K562 (cell line): ENCODE measurements at regions not wholly inside any gene's neighbourhood (a gene's known extent, or its start where the extent isn't known, plus 50 kb on each side); places are given as distances from the start of the nearest gene placed in this dataset.

Experiments
- ATAC-seq: fragments of 200-7000 bp; cut with Tn5 transposase; 3 replicates; pipeline ENCODE4 v1.9.1; 2020; ENCODE audit warnings: moderate library complexity
- BruUV-seq: library from RNA; stranded (reverse); fragments of 400-500 nt; replicated peaks from 2 replicates; lab custom pipeline; 2021; lab: Mats Ljungman, UMichigan
- CTCF ChIA-PET: fragments of 300-600 bp; formaldehyde crosslinking; extraction: SDS; loops from one replicate; lab custom pipeline; 2021; ENCODE audit warnings: low intra/inter-chr PET ratio; lab: Yijun Ruan, JAX
- POLR2A ChIA-PET: fragments of 300-600, 350-650 bp; sonication (Branson Sonifier 250); formaldehyde crosslinking; extraction: SDS; loops from one replicate; lab custom pipeline; 2021; ENCODE audit warnings: antibody characterized with exemption, inconsistent platforms; lab: Yijun Ruan, JAX
- DNase-seq, 4 experiments: peaks; one replicate each; pipeline versions ENCODE4 v3.0.0 to v3.0.0-alpha.2; 2011 to 2018; ENCODE audit warnings: low spot score in 3 of 4, mixed read lengths in 3 of 4; ENCODE audit errors: extremely low read depth in 1 of 4
- FAIRE-seq: peaks from 2 replicates; lab custom pipeline; 2011; peaks lifted over from hg19 to GRCh38; lab: Jason Lieb, UNC
- H2AFZ ChIP-seq: 2 replicates; pipeline ENCODE4 v1.6.0; 2011; ENCODE audit warnings: low read depth, low read length, control low read depth, inconsistent platforms
- H3K27ac ChIP-seq: fragments of 200-600 bp; 3 replicates; pipeline ENCODE4 v1.8.0; 2011; ENCODE audit warnings: low read depth, mild to moderate bottlenecking, control low read depth, inconsistent platforms, low read length, moderate library complexity, mixed read lengths; ENCODE audit errors: extremely low read depth
- H3K27me3 ChIP-seq, 2 experiments: fragments of 300-600 bp in 1 of 2; 2 replicates in 1 of 2; 3 replicates in 1 of 2; pipeline versions ENCODE4 v1.6.0 to v1.8.0; 2011; ENCODE audit warnings: inconsistent platforms in 2 of 2, low read length in 2 of 2, mild to moderate bottlenecking in 1 of 2, mixed read lengths in 1 of 2, moderate library complexity in 1 of 2; ENCODE audit not compliant: control insufficient read depth in 2 of 2, insufficient read depth in 2 of 2
- H3K36me3 ChIP-seq: fragments of 300-600 bp; 3 replicates; pipeline ENCODE4 v1.8.0; 2011; ENCODE audit warnings: mild to moderate bottlenecking, low read length, inconsistent platforms; ENCODE audit not compliant: control insufficient read depth, insufficient read depth
- H3K4me1 ChIP-seq, 2 experiments: fragments of 200-600 bp in 1 of 2; replicated peaks in 1 of 2; 2 replicates in 1 of 2; 3 replicates in 1 of 2; pipeline versions ENCODE4 v1.5.1 to v1.8.0; 2011; ENCODE audit warnings: inconsistent platforms in 2 of 2, low read length in 2 of 2, mild to moderate bottlenecking in 1 of 2, mixed read lengths in 1 of 2, moderate library complexity in 1 of 2; ENCODE audit not compliant: control insufficient read depth in 2 of 2, insufficient read depth in 2 of 2
- H3K4me2 ChIP-seq: 2 replicates; pipeline ENCODE4 v1.6.1; 2011; ENCODE audit warnings: low read length, control low read depth, inconsistent platforms, mixed read lengths; ENCODE audit not compliant: insufficient read depth
- H3K4me3 ChIP-seq: fragments of 200-600 bp; sonication (generic), shearing (Covaris generic); 2 replicates; pipeline ENCODE4 v1.5.1; 2016; ENCODE audit warnings: control low read depth, inconsistent platforms
- H3K79me2 ChIP-seq: fragments of 200-600 bp; 3 replicates; pipeline ENCODE4 v1.8.0; 2011; ENCODE audit warnings: low read length, inconsistent platforms; ENCODE audit not compliant: control insufficient read depth, insufficient read depth
- H3K9ac ChIP-seq, 2 experiments: 2 replicates each; pipeline versions ENCODE4 v1.6.0 to v1.6.1; 2011; ENCODE audit warnings: low read depth in 2 of 2, low read length in 2 of 2, control low read depth in 1 of 2, inconsistent platforms in 1 of 2, mild to moderate bottlenecking in 1 of 2, mixed read lengths in 1 of 2; ENCODE audit not compliant: insufficient read depth in 1 of 2
- H3K9me1 ChIP-seq: one replicate; pipeline ENCODE4 v1.6.0; 2011; ENCODE audit warnings: inconsistent platforms, mild to moderate bottlenecking, low read length, moderate library complexity; ENCODE audit not compliant: control insufficient read depth, insufficient read depth
- H3K9me3 ChIP-seq: replicated peaks from 2 replicates; pipeline ENCODE4 v1.5.1; 2011; ENCODE audit warnings: low read depth, low read length, inconsistent platforms; ENCODE audit not compliant: control insufficient read depth, insufficient read depth
- H4K20me1 ChIP-seq: replicated peaks from 2 replicates; pipeline ENCODE4 v1.6.1; 2011; ENCODE audit warnings: low read length, inconsistent platforms, mixed read lengths; ENCODE audit not compliant: control insufficient read depth, insufficient read depth
- CBFA2T3 ChIP-seq: fragments of 450-650 bp; IDR thresholded peaks from 2 replicates; pipeline ENCODE4 v1.6.1; 2017
- CEBPB ChIP-seq: fragments of 450-650 bp; IDR thresholded peaks from 2 replicates; pipeline ENCODE4 v1.6.1; 2016; ENCODE audit warnings: missing genetic modification characterization, missing compliant biosample characterization
- DNMT1 ChIP-seq: fragments of 450-650 bp; IDR thresholded peaks from 2 replicates; pipeline ENCODE4 v1.6.1; 2016; ENCODE audit warnings: antibody characterized with exemption, mild to moderate bottlenecking
- ELF4 ChIP-seq: fragments of 450-650 bp; formaldehyde crosslinking; IDR thresholded peaks from 2 replicates; pipeline ENCODE4 v1.4.0; 2022; ENCODE audit warnings: missing genetic modification characterization
- ESRRB ChIP-seq: fragments of 250-450 bp; sonication (Bioruptor Pico); IDR thresholded peaks from 2 replicates; pipeline ENCODE4 v1.5.0; 2020; ENCODE audit warnings: mild to moderate bottlenecking, moderate library complexity, borderline replicate concordance
- FOXP1 ChIP-seq: sonication (generic); formaldehyde crosslinking; IDR thresholded peaks from 2 replicates; pipeline ENCODE4 v1.8.0; 2022; ENCODE audit warnings: mild to moderate bottlenecking, missing genetic modification reagents
- GABPB2 ChIP-seq: fragments of 250-450 bp; sonication (Bioruptor Pico); conservative IDR thresholded peaks from 2 replicates; pipeline ENCODE4 v1.5.1; 2021; ENCODE audit warnings: mild to moderate bottlenecking
- HMGN3 ChIP-seq: IDR thresholded peaks from 2 replicates; pipeline ENCODE4 v1.6.1; 2011; ENCODE audit warnings: borderline replicate concordance, low read depth, mild to moderate bottlenecking, mixed read lengths, low read length; ENCODE audit not compliant: insufficient read length; ENCODE audit errors: extremely low read depth
- PHTF2 ChIP-seq: fragments of 250-450 bp; sonication (Bioruptor Pico); IDR thresholded peaks from 2 replicates; pipeline ENCODE4 v1.5.0; 2021; ENCODE audit warnings: mild to moderate bottlenecking
- RFX7 ChIP-seq: fragments of 250-450 bp; sonication (Bioruptor Pico); IDR thresholded peaks from 2 replicates; pipeline ENCODE4 v1.5.1; 2021; ENCODE audit warnings: mild to moderate bottlenecking
- TCFL5 ChIP-seq: fragments of 250-450 bp; sonication (Bioruptor Pico); conservative IDR thresholded peaks from 2 replicates; pipeline ENCODE4 v1.6.1; 2021; ENCODE audit warnings: mild to moderate bottlenecking, moderate library complexity, matching md5 sums
- ZNF175 ChIP-seq: fragments of 200-800 bp; sonication (Bioruptor generic); IDR thresholded peaks from 2 replicates; pipeline ENCODE4 v1.6.1; 2016; ENCODE audit warnings: low read depth, mild to moderate bottlenecking, missing genetic modification characterization, missing compliant biosample characterization
- ZNF75A ChIP-seq: fragments of 450-650 bp; formaldehyde crosslinking; IDR thresholded peaks from 2 replicates; pipeline ENCODE4 v1.4.0; 2020; ENCODE audit warnings: mild to moderate bottlenecking
- WGBS: fragments of 100-300 bp; shearing (Covaris generic); methylation state at CpG from one replicate; pipeline ENCODE4 v1.1.6; 2016; ENCODE audit warnings: low coverage, mixed read lengths; ENCODE audit not compliant: insufficient coverage; ENCODE audit errors: missing lambda C conversion rate; 5-methylcytosine and 5-hydroxymethylcytosine counted together
- in situ Hi-C: fragments of 300-500 bp; cut with MboI; formaldehyde crosslinking; loops from 4 replicates; pipeline ENCODE4 v1.15.0; 2018; ENCODE audit warnings: inconsistent platforms, mixed read lengths
- intact Hi-C: fragments of 100-400 bp; cut with micrococcal nuclease; formaldehyde crosslinking; loops from 2 replicates; pipeline ENCODE4 v1.14.2; 2022
- TF ChIP-seq, protein P1 (sequence below): fragments of 250-450 bp; sonication (Bioruptor Pico); IDR thresholded peaks from 2 replicates; pipeline ENCODE4 v1.5.1; 2021; ENCODE audit warnings: mild to moderate bottlenecking
- TF ChIP-seq, protein P2 (sequence below): IDR thresholded peaks from 2 replicates; pipeline ENCODE4 v1.6.1; 2016; ENCODE audit warnings: missing genetic modification characterization, missing compliant biosample characterization
- TF ChIP-seq, protein P3 (sequence below): fragments of 250-450 bp; sonication (Bioruptor Pico); IDR thresholded peaks from 2 replicates; pipeline ENCODE4 v1.8.0; 2022; ENCODE audit warnings: moderate library complexity, mild to moderate bottlenecking, inconsistent platforms

DNA sequence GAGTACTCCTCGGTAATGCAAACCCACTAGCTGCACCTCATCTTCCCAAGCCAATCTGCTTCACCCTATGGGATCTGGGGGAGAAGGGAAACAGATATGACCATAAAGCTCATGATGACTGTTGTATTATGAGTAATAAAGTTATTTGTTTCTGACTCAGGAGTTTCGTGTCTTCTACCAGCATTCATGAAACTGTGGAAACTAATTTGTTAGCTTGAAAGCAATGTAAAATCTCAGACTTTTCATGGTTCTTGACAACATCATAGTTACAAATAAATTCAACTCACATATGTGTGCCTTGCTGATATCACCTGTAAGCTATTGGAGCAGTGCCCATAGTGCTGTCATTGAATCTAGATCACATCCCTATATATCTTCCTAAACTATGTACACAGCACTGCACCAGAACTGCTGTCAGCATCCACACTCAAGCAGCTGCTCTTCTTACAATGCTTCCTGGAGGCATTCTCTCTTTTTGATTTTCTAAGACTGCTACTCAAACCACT is 135.6 kb upstream of the KYNU start:
- H4K20me1 ChIP-seq, result no peaks in the 10 kb centered on the region
- no peaks in the 10 kb centered on the region for H3K4me1 ChIP-seq
- H3K36me3 ChIP-seq, result no peaks in the 10 kb centered on the region
- FAIRE-seq (no peak), DNase-seq (no peak)
- 15% methylated on average over 2 of the region's 2 CpGs for WGBS
- H3K79me2 ChIP-seq, result no peaks in the 10 kb centered on the region
- H2AFZ ChIP-seq, result no peak overlapping the region
- TF ChIP-seq CEBPB (tag) (no peak), ESRRB (CRISPR knock-in tag) (no peak), DNMT1 (no peak), PHTF2 (CRISPR knock-in tag) (no peak), FOXP1 (no peak), ELF4 (no peak), TCFL5 (CRISPR knock-in tag) (no peak), HMGN3 (no peak), GABPB2 (CRISPR knock-in tag) (no peak), CBFA2T3 (no peak), RFX7 (CRISPR knock-in tag) (no peak), ZNF75A (CRISPR knock-in tag) (no peak), ZNF175 (no peak)
- TF ChIP-seq, protein P1, sequence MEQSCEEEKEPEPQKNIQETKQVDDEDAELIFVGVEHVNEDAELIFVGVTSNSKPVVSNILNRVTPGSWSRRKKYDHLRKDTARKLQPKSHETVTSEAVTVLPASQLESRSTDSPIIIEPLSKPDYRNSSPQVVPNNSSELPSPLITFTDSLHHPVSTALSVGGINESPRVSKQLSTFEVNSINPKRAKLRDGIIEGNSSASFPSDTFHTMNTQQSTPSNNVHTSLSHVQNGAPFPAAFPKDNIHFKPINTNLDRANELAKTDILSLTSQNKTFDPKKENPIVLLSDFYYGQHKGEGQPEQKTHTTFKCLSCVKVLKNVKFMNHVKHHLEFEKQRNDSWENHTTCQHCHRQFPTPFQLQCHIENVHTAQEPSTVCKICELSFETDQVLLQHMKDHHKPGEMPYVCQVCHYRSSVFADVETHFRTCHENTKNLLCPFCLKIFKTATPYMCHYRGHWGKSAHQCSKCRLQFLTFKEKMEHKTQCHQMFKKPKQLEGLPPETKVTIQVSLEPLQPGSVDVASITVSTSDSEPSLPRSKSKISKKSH, result no peak
- TF ChIP-seq, protein P2, sequence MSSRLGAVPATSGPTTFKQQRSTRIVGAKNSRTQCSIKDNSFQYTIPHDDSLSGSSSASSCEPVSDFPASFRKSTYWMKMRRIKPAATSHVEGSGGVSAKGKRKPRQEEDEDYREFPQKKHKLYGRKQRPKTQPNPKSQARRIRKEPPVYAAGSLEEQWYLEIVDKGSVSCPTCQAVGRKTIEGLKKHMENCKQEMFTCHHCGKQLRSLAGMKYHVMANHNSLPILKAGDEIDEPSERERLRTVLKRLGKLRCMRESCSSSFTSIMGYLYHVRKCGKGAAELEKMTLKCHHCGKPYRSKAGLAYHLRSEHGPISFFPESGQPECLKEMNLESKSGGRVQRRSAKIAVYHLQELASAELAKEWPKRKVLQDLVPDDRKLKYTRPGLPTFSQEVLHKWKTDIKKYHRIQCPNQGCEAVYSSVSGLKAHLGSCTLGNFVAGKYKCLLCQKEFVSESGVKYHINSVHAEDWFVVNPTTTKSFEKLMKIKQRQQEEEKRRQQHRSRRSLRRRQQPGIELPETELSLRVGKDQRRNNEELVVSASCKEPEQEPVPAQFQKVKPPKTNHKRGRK (tag), result no peak
- TF ChIP-seq, protein P3, sequence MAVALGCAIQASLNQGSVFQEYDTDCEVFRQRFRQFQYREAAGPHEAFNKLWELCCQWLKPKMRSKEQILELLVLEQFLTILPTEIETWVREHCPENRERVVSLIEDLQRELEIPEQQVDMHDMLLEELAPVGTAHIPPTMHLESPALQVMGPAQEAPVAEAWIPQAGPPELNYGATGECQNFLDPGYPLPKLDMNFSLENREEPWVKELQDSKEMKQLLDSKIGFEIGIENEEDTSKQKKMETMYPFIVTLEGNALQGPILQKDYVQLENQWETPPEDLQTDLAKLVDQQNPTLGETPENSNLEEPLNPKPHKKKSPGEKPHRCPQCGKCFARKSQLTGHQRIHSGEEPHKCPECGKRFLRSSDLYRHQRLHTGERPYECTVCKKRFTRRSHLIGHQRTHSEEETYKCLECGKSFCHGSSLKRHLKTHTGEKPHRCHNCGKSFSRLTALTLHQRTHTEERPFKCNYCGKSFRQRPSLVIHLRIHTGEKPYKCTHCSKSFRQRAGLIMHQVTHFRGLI, result no peak
- TF ChIP-seq, all 486 proteins: peak for 0
- H3K27me3 ChIP-seq, result no peaks in the 10 kb centered on the region
- no peak overlapping the region for H3K4me3 ChIP-seq
- ATAC-seq, result no peak
- in situ Hi-C loops (no loop called here), intact Hi-C loops (no loop called here)
- no peaks in the 10 kb centered on the region for H3K9me1 ChIP-seq
- no peak overlapping the region for H3K9ac ChIP-seq
- no peak overlapping the region for H3K4me2 ChIP-seq
- no TSS peak for BruUV-seq
- POLR2A ChIA-PET, result interaction anchor here (1.1 kb wide), 1 partner anchor 9 kb away, joined by 3 read pairs; no protein-coding TSS in a partner anchor
- H3K9me3 ChIP-seq, result no peaks in the 10 kb centered on the region
- no peak overlapping the region for H3K27ac ChIP-seq
- CTCF ChIA-PET, result no interaction called here
